ENCODE measurements at regions not wholly inside any gene's neighbourhood (a gene's known extent, or its start where the extent isn't known, plus 50 kb on each side); places are given as distances from the start of the nearest gene placed in this dataset.

GRCh38 chr4:1490011-1490653 is 83.9 kb upstream of the NKX1-1 start:
- Histone ChIP-seq H3K36me3 (no peaks in the 10 kb centered on the region), H3K4me1 (ENCODE audit: low read depth) (no peaks in the 10 kb centered on the region), H3K27me3 (no peaks in the 10 kb centered on the region), H3K27ac (no peak overlapping the region), H3K9me3 (ENCODE audit: low read depth) (no peaks in the 10 kb centered on the region), H3K4me3 (no peak overlapping the region)
- no peak for TF ChIP-seq CTCF (IDR thresholded peaks at IDR 0.05; ENCODE audit: low read depth, low read length)
- no peak for DNase-seq (ENCODE audit: low read depth in 1 of 2, low spot score in 1 of 2)

DNA sequence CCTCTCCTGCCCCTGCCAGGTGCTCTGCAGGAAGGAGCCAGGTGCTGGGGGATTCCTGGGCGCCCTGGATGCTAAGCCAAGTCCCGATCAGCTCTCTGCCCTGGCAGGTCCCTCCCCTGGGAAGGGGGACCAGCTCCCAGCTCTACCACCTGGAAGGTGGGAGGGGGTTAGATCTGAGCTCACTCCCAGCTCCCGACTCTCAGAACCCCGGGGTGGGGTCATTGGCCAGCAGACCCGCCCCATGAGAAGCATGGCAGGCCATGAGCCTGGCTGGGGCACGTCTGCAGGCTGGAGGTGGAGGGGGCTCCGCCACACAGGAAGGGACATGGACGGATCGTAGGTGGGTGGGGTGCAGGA is 83.4 kb upstream of the NKX1-1 start:
- no peak for DNase-seq (ENCODE audit: low read depth in 1 of 2, low spot score in 1 of 2)
- no peak overlapping the region for H3K27ac ChIP-seq
- no peaks in the 10 kb centered on the region for H3K36me3 ChIP-seq
- no peaks in the 10 kb centered on the region for H3K9me3 ChIP-seq (ENCODE audit: low read depth)
- H3K4me1 ChIP-seq (ENCODE audit: low read depth) = no peaks in the 10 kb centered on the region
- no peaks in the 10 kb centered on the region for H3K27me3 ChIP-seq
- no peak overlapping the region for H3K4me3 ChIP-seq
- no peak for TF ChIP-seq CTCF (IDR thresholded peaks at IDR 0.05; ENCODE audit: low read depth, low read length)

DNA sequence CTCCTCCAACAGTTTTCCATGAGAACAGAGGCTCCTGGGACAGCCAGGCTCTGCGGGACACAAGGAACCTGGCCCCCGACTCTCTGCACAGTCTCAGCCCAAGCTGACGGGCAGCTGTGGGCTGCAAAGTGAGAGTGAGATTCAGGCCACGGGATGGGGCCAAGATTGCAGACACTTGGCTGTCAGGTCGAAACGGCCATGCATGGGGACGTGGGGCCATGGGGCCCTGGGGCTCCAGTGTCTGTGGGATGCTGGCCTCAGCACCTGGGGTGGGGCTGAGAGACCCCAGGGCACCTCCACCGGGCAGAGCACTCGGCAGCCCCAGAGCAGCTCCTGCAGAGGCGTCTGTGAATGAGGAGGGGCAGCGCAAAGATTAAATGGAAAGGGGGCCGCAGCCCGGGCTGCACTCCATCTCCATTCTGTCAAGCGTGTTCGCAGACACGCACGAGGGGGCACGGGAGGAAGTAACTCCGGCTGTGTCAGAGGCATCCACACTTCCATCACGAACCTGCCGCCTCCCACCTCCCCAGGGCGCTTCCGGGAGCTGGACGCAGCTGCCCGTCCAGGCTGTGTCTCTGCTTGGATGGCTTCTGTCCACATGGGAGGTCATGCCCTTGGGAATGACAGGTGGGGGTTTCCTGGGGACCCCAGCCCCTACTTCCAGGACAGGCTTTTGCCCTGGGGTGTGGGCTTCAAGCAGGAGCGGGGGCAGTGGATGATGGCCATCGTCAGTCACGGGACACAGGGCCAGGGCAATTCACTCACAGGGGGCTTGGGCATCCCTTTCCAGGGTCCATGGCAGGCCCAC is 82.8 kb upstream of the NKX1-1 start:
- Histone ChIP-seq H3K36me3 (no peaks in the 10 kb centered on the region), H3K27ac (no peak overlapping the region), H3K27me3 (no peaks in the 10 kb centered on the region), H3K4me1 (ENCODE audit: low read depth) (no peaks in the 10 kb centered on the region), H3K4me3 (no peak overlapping the region), H3K9me3 (ENCODE audit: low read depth) (no peaks in the 10 kb centered on the region)
- TF ChIP-seq CTCF (IDR thresholded peaks at IDR 0.05; ENCODE audit: low read depth, low read length) = no peak
- DNase-seq (ENCODE audit: low read depth in 1 of 2, low spot score in 1 of 2) = no peak

GRCh38 chr4:1488357-1488756 is 82.1 kb upstream of the NKX1-1 start:
- H3K9me3 ChIP-seq (ENCODE audit: low read depth) = no peaks in the 10 kb centered on the region
- H3K27ac ChIP-seq = no peak overlapping the region
- H3K4me3 ChIP-seq = no peak overlapping the region
- no peak for DNase-seq (ENCODE audit: low read depth in 1 of 2, low spot score in 1 of 2)
- H3K4me1 ChIP-seq (ENCODE audit: low read depth) = no peaks in the 10 kb centered on the region
- no peak for TF ChIP-seq CTCF (IDR thresholded peaks at IDR 0.05; ENCODE audit: low read depth, low read length)
- H3K27me3 ChIP-seq = no peaks in the 10 kb centered on the region
- H3K36me3 ChIP-seq = no peaks in the 10 kb centered on the region

DNA sequence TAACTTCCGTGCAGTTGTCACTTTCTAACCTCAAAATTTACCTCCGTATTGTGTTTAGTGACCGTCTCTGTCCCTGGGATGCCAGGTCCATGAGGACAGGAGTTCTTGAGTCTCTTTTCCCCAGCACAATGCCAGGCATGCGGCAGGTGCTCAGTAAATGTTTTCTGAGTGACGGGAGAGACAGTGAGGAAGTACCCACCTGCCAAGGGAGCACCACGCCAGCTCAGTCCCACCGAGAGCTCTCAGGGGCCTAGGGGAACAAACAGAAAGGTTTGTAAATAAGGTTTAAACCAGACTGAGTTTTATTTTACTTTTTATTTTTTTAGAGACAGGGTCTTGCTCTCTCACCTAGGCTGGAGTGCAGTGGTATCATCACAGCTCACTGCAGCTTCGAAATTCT is 81.5 kb upstream of the NKX1-1 start:
- H3K9me3 ChIP-seq (ENCODE audit: low read depth) = no peaks in the 10 kb centered on the region
- no peaks in the 10 kb centered on the region for H3K36me3 ChIP-seq
- no peak for TF ChIP-seq CTCF (IDR thresholded peaks at IDR 0.05; ENCODE audit: low read depth, low read length)
- H3K27me3 ChIP-seq = no peaks in the 10 kb centered on the region
- H3K4me3 ChIP-seq = no peak overlapping the region
- no peak for DNase-seq (ENCODE audit: low read depth in 1 of 2, low spot score in 1 of 2)
- H3K27ac ChIP-seq = no peak overlapping the region
- no peaks in the 10 kb centered on the region for H3K4me1 ChIP-seq (ENCODE audit: low read depth)

All from cardiac muscle cell (in vitro differentiated cells and primary cell).